K562 (cell line): ENCODE measurements at regions not wholly inside any gene's neighbourhood (a gene's known extent, or its start where the extent isn't known, plus 50 kb on each side); places are given as distances from the start of the nearest gene placed in this dataset.

ENCODE experiments used
- ARNT ChIP-seq, 2 experiments: fragments of 450-650 bp; IDR thresholded peaks; 2 replicates each; pipeline ENCODE4 v1.6.1; 2016; ENCODE audit warnings: mild to moderate bottlenecking in 1 of 2
- ASH1L ChIP-seq: fragments of 450-650 bp; IDR thresholded peaks from 2 replicates; pipeline ENCODE4 v1.6.1; 2018; ENCODE audit warnings: borderline replicate concordance, mild to moderate bottlenecking, low read depth; ENCODE audit not compliant: partially characterized antibody
- CREM ChIP-seq: IDR thresholded peaks from 2 replicates; pipeline ENCODE4 v1.6.1; 2014; ENCODE audit warnings: antibody characterized with exemption, low read depth
- FOXA3 ChIP-seq, 2 experiments: fragments of 450-650 bp in 1 of 2; sonication (generic) in 1 of 2; formaldehyde crosslinking; IDR thresholded peaks in 1 of 2; conservative IDR thresholded peaks in 1 of 2; 2 replicates each; pipeline versions ENCODE4 v1.4.0 to v1.8.0; 2020 to 2022; ENCODE audit warnings: mild to moderate bottlenecking in 2 of 2, missing genetic modification reagents in 1 of 2
- FOXJ3 ChIP-seq: sonication (generic); formaldehyde crosslinking; IDR thresholded peaks from 2 replicates; pipeline ENCODE4 v1.4.0; 2020; ENCODE audit warnings: mild to moderate bottlenecking, missing genetic modification reagents
- MED1 ChIP-seq: sonication (generic); formaldehyde crosslinking; IDR thresholded peaks from 2 replicates; pipeline ENCODE4 v1.8.1; 2023; ENCODE audit warnings: missing genetic modification reagents, borderline replicate concordance
- MEF2D ChIP-seq: conservative IDR thresholded peaks from 2 replicates; pipeline ENCODE4 v1.6.1; 2016; ENCODE audit warnings: low read depth, missing genetic modification characterization, missing compliant biosample characterization
- MTA3 ChIP-seq: fragments of 450-650 bp; formaldehyde crosslinking; IDR thresholded peaks from 2 replicates; pipeline ENCODE4 v1.6.1; 2017; ENCODE audit warnings: mild to moderate bottlenecking, borderline replicate concordance
- MYBL2 ChIP-seq, 2 experiments: fragments of 450-650 bp in 1 of 2; sonication (generic) in 1 of 2; formaldehyde crosslinking in 1 of 2; IDR thresholded peaks; 2 replicates each; pipeline versions ENCODE4 v1.6.1 to v1.8.1; 2017 to 2022; ENCODE audit warnings: borderline replicate concordance in 1 of 2, inconsistent platforms in 1 of 2, low read depth in 1 of 2, mild to moderate bottlenecking in 1 of 2, missing genetic modification reagents in 1 of 2, moderate library complexity in 1 of 2
- NFIX ChIP-seq: fragments of 250-450 bp; sonication (Bioruptor Pico); IDR thresholded peaks from 2 replicates; pipeline ENCODE4 v1.4.0; 2020; ENCODE audit warnings: low read depth, mild to moderate bottlenecking, moderate library complexity
- NFRKB ChIP-seq: fragments of 450-650 bp; IDR thresholded peaks from 2 replicates; pipeline ENCODE4 v1.6.1; 2016; ENCODE audit warnings: low read depth
- PPARD ChIP-seq: fragments of 250-450 bp; sonication (Bioruptor Pico); IDR thresholded peaks from 2 replicates; pipeline ENCODE4 v1.8.0; 2022; ENCODE audit warnings: inconsistent platforms, mild to moderate bottlenecking, moderate library complexity
- SMAD1 ChIP-seq: fragments of 150-350 bp; IDR thresholded peaks from 2 replicates; pipeline ENCODE4 v1.6.1; 2014; ENCODE audit warnings: low read length, low read depth; ENCODE audit not compliant: partially characterized antibody
- SMARCA5 ChIP-seq: fragments of 450-650 bp; IDR thresholded peaks from 2 replicates; pipeline ENCODE4 v1.6.1; 2016
- SREBF2 ChIP-seq: sonication (generic); formaldehyde crosslinking; IDR thresholded peaks from 2 replicates; pipeline ENCODE4 v1.4.0; 2020; ENCODE audit warnings: mild to moderate bottlenecking, missing genetic modification reagents
- SRSF7 ChIP-seq: fragments of 200-400 bp; formaldehyde crosslinking; optimal IDR thresholded peaks from 2 replicates; pipeline ENCODE3; 2017; ENCODE audit warnings: mild to moderate bottlenecking, low read depth, low read length
- TCFL5 ChIP-seq: fragments of 250-450 bp; sonication (Bioruptor Pico); conservative IDR thresholded peaks from 2 replicates; pipeline ENCODE4 v1.6.1; 2021; ENCODE audit warnings: mild to moderate bottlenecking, moderate library complexity, matching md5 sums
- ZFP1 ChIP-seq: fragments of 450-650 bp; formaldehyde crosslinking; IDR thresholded peaks from 2 replicates; pipeline ENCODE4 v1.4.0; 2020; ENCODE audit warnings: mild to moderate bottlenecking, mixed read lengths
- ZFPM2 ChIP-seq: fragments of 250-450 bp; sonication (Bioruptor Pico); IDR thresholded peaks from 2 replicates; pipeline ENCODE4 v1.5.1; 2022; ENCODE audit warnings: mild to moderate bottlenecking
- ZNF133 ChIP-seq: fragments of 250-450 bp; sonication (Bioruptor Pico); IDR thresholded peaks from 2 replicates; pipeline ENCODE4 v1.4.0; 2020; ENCODE audit warnings: mild to moderate bottlenecking
- ZNF395 ChIP-seq: fragments of 200-800 bp; sonication (Bioruptor generic); IDR thresholded peaks from 2 replicates; pipeline ENCODE4 v1.6.1; 2017; ENCODE audit warnings: missing genetic modification characterization, missing compliant biosample characterization
- ZNF766 ChIP-seq: fragments of 200-800 bp; sonication (Bioruptor generic); conservative IDR thresholded peaks from 2 replicates; pipeline ENCODE4 v1.6.1; 2016; ENCODE audit warnings: missing genetic modification characterization, missing compliant biosample characterization
- TF ChIP-seq, protein P1 (sequence below): IDR thresholded peaks from 2 replicates; pipeline ENCODE4 v1.6.1; 2016; ENCODE audit warnings: missing genetic modification characterization, missing compliant biosample characterization
- TF ChIP-seq, protein P2 (sequence below): IDR thresholded peaks from 2 replicates; pipeline ENCODE4 v1.6.1; 2014; ENCODE audit warnings: antibody characterized with exemption
- TF ChIP-seq, protein P3 (sequence below): fragments of 250-450 bp; sonication (Bioruptor Pico); IDR thresholded peaks from 2 replicates; pipeline ENCODE4 v1.8.0; 2021; ENCODE audit warnings: moderate library complexity, mild to moderate bottlenecking, inconsistent platforms

DNA sequence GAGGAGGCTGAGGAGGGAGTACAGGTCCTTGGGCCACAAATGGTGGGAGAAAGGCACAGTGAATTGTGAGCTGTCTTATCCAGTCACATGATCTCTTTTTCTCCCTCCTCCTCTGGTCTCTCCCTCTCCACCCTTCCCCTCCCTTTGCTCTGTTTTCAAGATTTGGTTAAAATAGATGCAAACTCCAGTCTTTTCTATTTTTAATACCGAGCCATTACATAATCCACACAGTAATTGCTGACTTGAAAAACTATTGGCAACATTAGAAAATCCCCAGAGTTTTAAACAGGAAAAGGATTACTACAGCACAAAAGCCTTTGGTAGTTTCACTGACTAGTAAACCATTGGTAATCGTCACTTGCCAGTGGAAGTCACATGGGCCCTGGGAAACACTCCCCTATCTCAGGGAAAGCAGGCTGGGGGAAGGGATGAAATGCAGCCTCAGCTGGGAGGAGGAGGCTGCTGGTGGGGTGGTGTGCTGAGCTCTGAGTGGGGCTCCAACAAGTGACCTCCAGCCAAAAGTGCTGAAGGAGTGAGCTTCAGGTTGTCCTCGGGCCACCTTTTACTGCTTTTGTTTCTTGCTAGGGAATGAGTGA is 57.4 kb upstream of the PCBP1 start (continued):
- TF ChIP-seq SRSF7 = no peak
- TF ChIP-seq, protein P1, sequence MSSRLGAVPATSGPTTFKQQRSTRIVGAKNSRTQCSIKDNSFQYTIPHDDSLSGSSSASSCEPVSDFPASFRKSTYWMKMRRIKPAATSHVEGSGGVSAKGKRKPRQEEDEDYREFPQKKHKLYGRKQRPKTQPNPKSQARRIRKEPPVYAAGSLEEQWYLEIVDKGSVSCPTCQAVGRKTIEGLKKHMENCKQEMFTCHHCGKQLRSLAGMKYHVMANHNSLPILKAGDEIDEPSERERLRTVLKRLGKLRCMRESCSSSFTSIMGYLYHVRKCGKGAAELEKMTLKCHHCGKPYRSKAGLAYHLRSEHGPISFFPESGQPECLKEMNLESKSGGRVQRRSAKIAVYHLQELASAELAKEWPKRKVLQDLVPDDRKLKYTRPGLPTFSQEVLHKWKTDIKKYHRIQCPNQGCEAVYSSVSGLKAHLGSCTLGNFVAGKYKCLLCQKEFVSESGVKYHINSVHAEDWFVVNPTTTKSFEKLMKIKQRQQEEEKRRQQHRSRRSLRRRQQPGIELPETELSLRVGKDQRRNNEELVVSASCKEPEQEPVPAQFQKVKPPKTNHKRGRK (tag) = no peak
- TF ChIP-seq PPARD (CRISPR knock-in tag) = no peak
- peak; percentile 49; the same call in 1 of the 2 replicates for TF ChIP-seq CREM
- TF ChIP-seq MEF2D (tag) = peak; percentile 66
- TF ChIP-seq ZNF395 (CRISPR knock-in tag) = peak; percentile 67
- TF ChIP-seq ASH1L = no peak
- TF ChIP-seq MED1 (CRISPR knock-in tag) = no peak
- TF ChIP-seq SMARCA5 = no peak
- TF ChIP-seq, protein P2, sequence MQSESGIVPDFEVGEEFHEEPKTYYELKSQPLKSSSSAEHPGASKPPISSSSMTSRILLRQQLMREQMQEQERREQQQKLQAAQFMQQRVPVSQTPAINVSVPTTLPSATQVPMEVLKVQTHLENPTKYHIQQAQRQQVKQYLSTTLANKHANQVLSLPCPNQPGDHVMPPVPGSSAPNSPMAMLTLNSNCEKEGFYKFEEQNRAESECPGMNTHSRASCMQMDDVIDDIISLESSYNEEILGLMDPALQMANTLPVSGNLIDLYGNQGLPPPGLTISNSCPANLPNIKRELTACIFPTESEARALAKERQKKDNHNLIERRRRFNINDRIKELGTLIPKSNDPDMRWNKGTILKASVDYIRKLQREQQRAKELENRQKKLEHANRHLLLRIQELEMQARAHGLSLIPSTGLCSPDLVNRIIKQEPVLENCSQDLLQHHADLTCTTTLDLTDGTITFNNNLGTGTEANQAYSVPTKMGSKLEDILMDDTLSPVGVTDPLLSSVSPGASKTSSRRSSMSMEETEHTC = no peak
- TF ChIP-seq ARNT (IDR thresholded peaks at IDR 0.05) = peak in 1 of 2 experiments; percentile 67; a peak in 1 of 4 replicates
- TF ChIP-seq ZFP1 (CRISPR knock-in tag) = no peak
- peak; percentile 74 for TF ChIP-seq NFRKB
- no peak for TF ChIP-seq FOXJ3 (CRISPR knock-in tag)
- no peak for TF ChIP-seq TCFL5
- TF ChIP-seq SREBF2 = no peak
- TF ChIP-seq FOXA3 (CRISPR knock-in tag; conservative IDR thresholded peaks at IDR 0.05 in 1 of 2, IDR thresholded peaks at IDR 0.05 in 1 of 2) = no peak
- TF ChIP-seq ZFPM2 (CRISPR knock-in tag) = no peak
- peak; percentile 83; the same call in 1 of the 2 replicates for TF ChIP-seq ZNF766 (CRISPR knock-in tag)
- no peak for TF ChIP-seq ZNF133 (CRISPR knock-in tag)
- no peak for TF ChIP-seq SMAD1
- TF ChIP-seq, protein P3, sequence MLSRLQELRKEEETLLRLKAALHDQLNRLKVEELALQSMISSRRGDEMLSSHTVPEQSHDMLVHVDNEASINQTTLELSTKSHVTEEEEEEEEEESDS = no peak
- TF ChIP-seq MTA3 = no peak; the same call in 1 of the 2 replicates
- no peak for TF ChIP-seq NFIX (CRISPR knock-in tag)
- no peak; the same call in 1 of the 2 replicates for TF ChIP-seq MYBL2 (IDR thresholded peaks at IDR 0.05; ENCODE audit: low read depth)
- TF ChIP-seq MYBL2 (CRISPR knock-in tag; IDR thresholded peaks at IDR 0.05; ENCODE audit: borderline replicate concordance) = no peak
